Keratinocyte (primary cell): ENCODE measurements at regions not wholly inside any gene's neighbourhood (a gene's known extent, or its start where the extent isn't known, plus 50 kb on each side); places are given as distances from the start of the nearest gene placed in this dataset.

Experiments used
- DNase-seq: peaks from one replicate; pipeline ENCODE4 v3.0.0-alpha.2; 2011; ENCODE audit warnings: low read depth, missing footprints, low spot score
- FAIRE-seq: peaks from 2 replicates; lab custom pipeline; 2011; peaks lifted over from hg19 to GRCh38; lab: Jason Lieb, UNC
- H2AFZ ChIP-seq: 2 replicates; pipeline ENCODE4 v1.6.0; 2012; ENCODE audit warnings: low read length, control low read depth, inconsistent platforms; ENCODE audit not compliant: control insufficient read depth
- H3K27ac ChIP-seq: 2 replicates; pipeline ENCODE4 v1.5.1; 2011; ENCODE audit warnings: low read length; ENCODE audit not compliant: control insufficient read depth, insufficient read depth
- H3K27me3 ChIP-seq: 3 replicates; pipeline ENCODE4 v1.6.0; 2011; ENCODE audit warnings: low read length; ENCODE audit not compliant: control insufficient read depth, insufficient read depth; ENCODE audit errors: extremely low read depth
- H3K36me3 ChIP-seq, 2 experiments: 2 replicates in 1 of 2; 3 replicates in 1 of 2; pipeline ENCODE4 v1.5.1; 2011; ENCODE audit warnings: low read length in 2 of 2, mild to moderate bottlenecking in 1 of 2; ENCODE audit not compliant: control insufficient read depth in 2 of 2, insufficient read depth in 2 of 2; ENCODE audit errors: extremely low read depth in 1 of 2
- H3K4me1 ChIP-seq: 3 replicates; pipeline ENCODE4 v1.5.1; 2011; ENCODE audit warnings: low read length; ENCODE audit not compliant: control insufficient read depth, insufficient read depth; ENCODE audit errors: extremely low read depth
- H3K4me2 ChIP-seq: 3 replicates; pipeline ENCODE4 v1.6.0; 2011; ENCODE audit warnings: low read depth, low read length; ENCODE audit not compliant: control insufficient read depth, insufficient read depth; ENCODE audit errors: extremely low read depth
- H3K4me3 ChIP-seq, 3 experiments: fragments of 200-600 bp in 1 of 3; sonication (generic) in 1 of 3; 2 replicates in 2 of 3; 3 replicates in 1 of 3; pipeline ENCODE4 v1.5.1; 2011 to 2016; ENCODE audit warnings: low read length in 3 of 3, mild to moderate bottlenecking in 3 of 3, control low read depth in 2 of 3, inconsistent platforms in 1 of 3, low read depth in 1 of 3, mixed read lengths in 1 of 3, mixed run types in 1 of 3, moderate library complexity in 1 of 3; ENCODE audit not compliant: control insufficient read depth in 2 of 3, insufficient read depth in 2 of 3; ENCODE audit errors: extremely low read depth in 1 of 3
- H3K79me2 ChIP-seq: 2 replicates; pipeline ENCODE4 v1.6.0; 2012; ENCODE audit warnings: low read length; ENCODE audit not compliant: control insufficient read depth, insufficient read depth
- H3K9ac ChIP-seq: 3 replicates; pipeline ENCODE4 v1.6.0; 2011; ENCODE audit warnings: low read length; ENCODE audit not compliant: control insufficient read depth, insufficient read depth; ENCODE audit errors: extremely low read depth
- H3K9me1 ChIP-seq: 3 replicates; pipeline ENCODE4 v1.6.0; 2011; ENCODE audit warnings: low read length; ENCODE audit not compliant: control insufficient read depth, insufficient read depth; ENCODE audit errors: extremely low read depth
- H3K9me3 ChIP-seq: 2 replicates; pipeline ENCODE4 v1.5.1; 2012; ENCODE audit warnings: low read depth, low read length; ENCODE audit not compliant: control insufficient read depth
- H4K20me1 ChIP-seq: 3 replicates; pipeline ENCODE4 v1.6.0; 2011; ENCODE audit warnings: low read length; ENCODE audit not compliant: control insufficient read depth, insufficient read depth; ENCODE audit errors: extremely low read depth
- CTCF ChIP-seq, 3 experiments: IDR thresholded peaks in 1 of 3; conservative IDR thresholded peaks in 1 of 3; optimal IDR thresholded peaks in 1 of 3; 2 replicates in 2 of 3; 3 replicates in 1 of 3; pipeline versions ENCODE3 to v1.5.1; 2011; ENCODE audit warnings: low read length in 3 of 3, mild to moderate bottlenecking in 3 of 3, moderate library complexity in 2 of 3, control low read depth in 1 of 3, inconsistent platforms in 1 of 3; ENCODE audit not compliant: insufficient read depth in 2 of 3; ENCODE audit errors: extremely low read depth in 1 of 3
- EZH2 ChIP-seq: IDR thresholded peaks from one replicate; pipeline ENCODE4 v1.6.1; 2012; ENCODE audit warnings: inconsistent platforms, mild to moderate bottlenecking, low read length, moderate library complexity
- dilution Hi-C: fragments of 300-500 bp; cut with MboI; formaldehyde crosslinking; loops from one replicate; pipeline ENCODE4 v1.7.0; 2020; ENCODE audit warnings: low sequenced_read_pairs; ENCODE audit not compliant: extremely low pct_ligation_motif_present

DNA sequence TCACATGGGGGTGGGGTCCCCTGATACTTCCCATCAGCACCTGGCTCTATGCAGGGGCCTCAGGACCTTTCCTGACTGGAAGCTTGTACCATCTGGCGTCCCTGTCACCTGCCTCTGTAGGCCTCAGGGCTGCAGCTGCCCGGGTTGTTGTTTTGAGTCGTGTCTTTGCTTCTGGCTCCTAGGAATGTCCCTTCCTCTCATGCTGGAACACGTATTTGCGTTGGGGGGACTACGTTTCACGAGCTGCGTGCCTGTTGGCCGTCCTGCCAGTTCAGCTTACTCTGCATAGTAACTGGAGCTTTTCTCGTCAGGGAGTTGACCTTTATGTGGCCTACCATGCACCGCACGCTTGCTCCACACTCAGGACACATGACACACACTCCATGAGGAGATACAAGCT lies 54.9 kb upstream of the IRX4 start:
- TF ChIP-seq EZH2, result no peak
- no peak for TF ChIP-seq CTCF (optimal IDR thresholded peaks at IDR 0.05 in 1 of 3, IDR thresholded peaks at IDR 0.05 in 1 of 3, conservative IDR thresholded peaks at IDR 0.05 in 1 of 3; ENCODE audit: extremely low read depth in 1 of 3, insufficient read depth in 2 of 3, low read length in 3 of 3)
- Histone ChIP-seq H3K4me2 (peak overlapping the region; percentile 79), H3K9ac (peak overlapping the region; percentile 71), H3K4me1 (peaks cover 23% of the 10 kb centered on the region), H3K36me3 (no peaks in the 10 kb centered on the region), H3K9me1 (no peaks in the 10 kb centered on the region), H3K4me3 (no peak overlapping the region), H3K79me2 (no peaks in the 10 kb centered on the region), H3K9me3 (peaks cover 1% of the 10 kb centered on the region), H3K27ac (peak overlapping the region; percentile 60), H2AFZ (no peak overlapping the region), H4K20me1 (no peaks in the 10 kb centered on the region), H3K27me3 (no peaks in the 10 kb centered on the region)
- FAIRE-seq (no peak), DNase-seq (no peak)
- dilution Hi-C loops, result no loop called here

DNA sequence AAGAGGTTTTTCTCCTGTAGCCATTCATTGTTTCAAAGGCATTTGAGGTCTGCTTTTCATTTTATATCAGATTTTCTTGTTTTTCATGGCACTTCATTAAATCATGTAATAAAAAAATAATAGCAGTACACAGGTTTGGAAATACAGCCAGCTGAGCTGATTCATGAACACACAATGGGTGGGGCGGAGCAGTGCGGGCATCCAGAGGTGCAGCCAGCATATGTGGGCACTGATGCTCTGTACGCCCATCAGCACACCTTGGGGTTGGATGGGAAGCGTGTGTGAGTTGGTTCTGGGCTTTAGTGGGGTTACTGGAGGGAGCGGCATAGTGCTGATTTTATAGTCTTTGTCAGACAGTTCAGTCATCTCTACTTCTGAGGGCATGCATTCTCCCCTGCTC lies 54.2 kb upstream of the IRX4 start:
- peak overlapping the region; percentile 79 for H3K4me2 ChIP-seq
- DNase-seq, result peak; percentile 65
- H3K27me3 ChIP-seq, result no peaks in the 10 kb centered on the region
- H3K4me3 ChIP-seq, result no peak overlapping the region
- FAIRE-seq, result no peak
- dilution Hi-C loops, result no loop called here
- no peaks in the 10 kb centered on the region for H3K9me3 ChIP-seq
- no peaks in the 10 kb centered on the region for H4K20me1 ChIP-seq
- H3K36me3 ChIP-seq, result no peaks in the 10 kb centered on the region
- no peak overlapping the region for H2AFZ ChIP-seq
- H3K9me1 ChIP-seq, result no peaks in the 10 kb centered on the region
- H3K4me1 ChIP-seq, result peaks cover 23% of the 10 kb centered on the region
- H3K9ac ChIP-seq, result peak overlapping the region; percentile 71
- peak overlapping the region; percentile 60 for H3K27ac ChIP-seq
- no peaks in the 10 kb centered on the region for H3K79me2 ChIP-seq
- TF ChIP-seq EZH2 (no peak), CTCF (optimal IDR thresholded peaks at IDR 0.05 in 1 of 3, IDR thresholded peaks at IDR 0.05 in 1 of 3, conservative IDR thresholded peaks at IDR 0.05 in 1 of 3; ENCODE audit: extremely low read depth in 1 of 3, insufficient read depth in 2 of 3, low read length in 3 of 3) (no peak)
